AG09319 (cell line): ENCODE measurements at regions not wholly inside any gene's neighbourhood (a gene's known extent, or its start where the extent isn't known, plus 50 kb on each side); places are given as distances from the start of the nearest gene placed in this dataset.
A peak's percentile ranks its signal among the peaks of the same experiment; 100 is the strongest.

ENCODE experiments used
- DNase-seq: peaks from one replicate; pipeline ENCODE4 v3.0.0-alpha.2; 2010; ENCODE audit warnings: low read depth; ENCODE audit errors: extremely low read depth
- TF ChIP-seq, protein P1 (sequence below): IDR thresholded peaks from 2 replicates; pipeline ENCODE4 v1.5.1; 2011; ENCODE audit warnings: low read depth, mild to moderate bottlenecking, inconsistent platforms, low read length, moderate library complexity

DNA sequence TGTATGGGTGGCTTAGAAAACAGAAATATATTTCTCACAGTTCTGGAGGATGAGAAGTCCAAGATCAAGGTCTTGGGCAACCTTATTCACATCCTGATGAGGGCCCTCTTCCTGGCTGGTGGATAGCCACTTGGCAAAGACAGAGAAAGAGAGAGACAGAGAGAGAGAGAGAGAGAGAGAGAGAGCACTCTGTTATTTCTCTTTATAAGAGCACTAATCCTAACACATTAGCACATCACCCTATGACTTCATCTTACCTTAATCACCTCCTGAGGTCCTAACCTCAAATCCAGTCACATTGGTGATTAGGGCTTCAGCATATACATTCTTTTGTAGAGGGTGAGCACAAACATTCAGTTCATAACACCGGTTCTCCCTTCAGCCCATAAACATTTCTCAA is 430.3 kb downstream of the EFNB2 start:
- TF ChIP-seq, protein P1, sequence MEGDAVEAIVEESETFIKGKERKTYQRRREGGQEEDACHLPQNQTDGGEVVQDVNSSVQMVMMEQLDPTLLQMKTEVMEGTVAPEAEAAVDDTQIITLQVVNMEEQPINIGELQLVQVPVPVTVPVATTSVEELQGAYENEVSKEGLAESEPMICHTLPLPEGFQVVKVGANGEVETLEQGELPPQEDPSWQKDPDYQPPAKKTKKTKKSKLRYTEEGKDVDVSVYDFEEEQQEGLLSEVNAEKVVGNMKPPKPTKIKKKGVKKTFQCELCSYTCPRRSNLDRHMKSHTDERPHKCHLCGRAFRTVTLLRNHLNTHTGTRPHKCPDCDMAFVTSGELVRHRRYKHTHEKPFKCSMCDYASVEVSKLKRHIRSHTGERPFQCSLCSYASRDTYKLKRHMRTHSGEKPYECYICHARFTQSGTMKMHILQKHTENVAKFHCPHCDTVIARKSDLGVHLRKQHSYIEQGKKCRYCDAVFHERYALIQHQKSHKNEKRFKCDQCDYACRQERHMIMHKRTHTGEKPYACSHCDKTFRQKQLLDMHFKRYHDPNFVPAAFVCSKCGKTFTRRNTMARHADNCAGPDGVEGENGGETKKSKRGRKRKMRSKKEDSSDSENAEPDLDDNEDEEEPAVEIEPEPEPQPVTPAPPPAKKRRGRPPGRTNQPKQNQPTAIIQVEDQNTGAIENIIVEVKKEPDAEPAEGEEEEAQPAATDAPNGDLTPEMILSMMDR = no peak
- no peak for DNase-seq

DNA sequence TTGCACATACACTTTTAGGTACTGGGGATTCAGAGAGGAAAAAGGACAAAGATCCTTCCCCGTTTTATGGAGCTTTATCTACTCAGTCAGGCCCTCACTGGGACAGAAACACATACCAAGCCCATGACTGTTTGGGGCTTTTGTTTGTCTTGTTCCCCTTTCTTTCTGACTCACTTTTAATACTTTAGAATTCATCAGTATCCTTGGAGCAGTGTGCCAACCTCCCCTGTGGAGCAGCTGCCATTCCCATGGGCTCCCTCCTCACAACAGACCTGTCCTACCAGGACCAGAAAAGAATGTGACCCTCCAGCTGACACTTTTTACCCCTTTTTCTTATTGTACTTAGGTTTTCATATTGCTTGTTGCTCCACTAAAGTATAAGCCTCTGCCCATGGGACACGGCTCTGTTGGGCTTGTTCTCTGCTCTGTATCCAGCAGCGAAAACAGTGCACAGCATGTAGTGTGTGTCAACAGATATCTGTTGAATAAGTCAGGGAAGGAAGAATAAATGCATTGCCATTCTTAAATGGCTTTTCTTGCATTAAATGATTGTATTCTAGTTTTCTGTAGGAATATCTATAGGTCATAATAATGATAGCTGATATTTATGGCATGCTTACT is 431.1 kb downstream of the EFNB2 start:
- TF ChIP-seq, protein P1 = no peak

DNA sequence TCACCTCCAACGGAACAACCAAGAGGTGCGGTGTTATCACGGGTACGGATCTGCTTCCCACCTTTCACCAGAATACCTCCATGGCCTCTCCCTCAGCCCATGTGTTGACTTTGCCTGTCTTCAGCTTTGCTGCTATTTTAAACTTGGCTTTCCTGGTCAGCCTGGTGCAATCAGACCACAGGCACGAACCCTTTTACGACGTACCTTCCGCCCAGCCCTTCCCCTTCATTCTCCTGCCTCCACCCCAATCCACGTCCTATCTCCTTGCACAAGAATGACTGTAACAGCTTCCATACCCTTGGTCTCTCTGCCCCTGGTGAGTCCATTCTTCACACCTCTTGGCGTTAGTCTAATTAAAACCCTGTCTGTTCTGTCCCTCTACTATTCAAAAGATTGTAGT is 431.7 kb downstream of the EFNB2 start:
- TF ChIP-seq, protein P1 = no peak
- no peak for DNase-seq

More for the DNA sequence above, 431.1 kb downstream of the EFNB2 start:
- peak; percentile 4 for DNase-seq

DNA sequence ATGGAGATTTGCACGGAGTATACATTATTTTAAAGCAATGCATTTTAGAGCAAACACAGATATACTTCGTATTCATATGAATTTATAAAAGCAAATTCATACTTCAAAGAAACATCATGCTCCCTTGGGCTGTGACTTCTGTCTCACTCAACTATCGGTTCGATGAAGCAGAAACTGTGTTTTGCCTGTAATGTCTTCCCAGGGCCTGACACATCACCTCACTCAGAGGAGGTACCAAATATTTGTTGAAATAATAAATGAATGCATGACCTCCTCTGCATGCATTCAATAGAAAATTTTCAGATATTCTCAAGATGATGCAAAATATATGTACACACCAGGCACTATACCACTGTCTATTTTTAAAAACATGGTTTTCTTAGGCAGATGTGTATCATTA is 432.7 kb downstream of the EFNB2 start:
- DNase-seq = no peak
- TF ChIP-seq, protein P1 = no peak

DNA sequence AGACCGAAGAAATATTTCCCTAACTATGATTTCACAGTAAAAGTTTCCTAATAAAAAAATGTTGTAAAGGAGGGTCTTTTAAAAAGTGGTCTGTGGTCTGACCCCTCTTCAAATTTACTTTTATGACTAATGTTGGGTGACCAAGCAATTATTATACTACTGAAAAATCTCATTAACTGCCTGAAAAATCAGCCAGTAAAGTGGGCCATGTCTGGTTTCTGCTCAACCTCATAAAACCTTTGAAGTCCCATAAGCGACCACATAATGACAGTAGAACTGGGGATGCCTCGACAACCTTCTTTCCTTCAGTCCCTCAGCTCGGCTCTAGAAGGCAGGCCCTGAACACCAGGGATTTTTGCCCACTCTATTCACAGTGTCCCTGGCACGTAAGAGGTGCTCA is 434.3 kb downstream of the EFNB2 start:
- TF ChIP-seq, protein P1 = no peak
- no peak for DNase-seq

DNA sequence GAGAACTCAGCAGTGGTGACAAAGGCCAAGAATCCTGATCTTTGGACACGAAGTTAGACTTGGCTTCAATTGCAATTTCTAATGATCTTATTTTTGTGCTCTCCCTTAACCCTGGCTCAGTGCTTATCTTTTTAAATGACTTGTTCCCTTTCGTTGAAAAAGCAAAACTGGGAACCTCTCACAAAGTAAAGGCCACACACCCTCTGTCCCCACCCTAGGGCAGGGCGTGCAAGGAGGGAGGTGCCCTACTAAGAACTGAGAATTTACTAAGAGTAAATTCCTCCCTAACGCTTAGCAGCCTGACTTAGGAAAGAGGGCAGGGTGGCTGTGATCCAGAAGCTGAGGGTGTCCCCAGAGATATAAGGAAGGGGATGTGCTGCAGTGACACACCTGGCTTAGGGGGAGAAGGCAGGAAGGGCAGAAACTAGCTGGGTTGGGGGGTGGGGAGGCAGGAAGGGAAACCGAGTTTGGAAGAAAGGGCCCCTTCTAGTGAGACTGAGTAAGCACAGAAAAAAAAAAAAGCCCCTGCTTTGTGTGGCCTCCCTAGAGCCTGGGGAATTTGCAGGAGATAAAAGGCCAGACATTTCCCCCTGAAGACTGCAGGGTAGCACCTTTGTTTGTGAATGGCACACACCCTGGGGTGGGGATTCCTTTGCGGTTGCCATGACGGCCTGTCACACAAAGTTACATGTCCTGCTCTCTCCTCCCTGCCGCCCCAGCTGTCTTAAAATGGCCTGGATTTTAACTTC is 435.1 kb downstream of the EFNB2 start:
- no peak for DNase-seq
- TF ChIP-seq, protein P1 = no peak

DNA sequence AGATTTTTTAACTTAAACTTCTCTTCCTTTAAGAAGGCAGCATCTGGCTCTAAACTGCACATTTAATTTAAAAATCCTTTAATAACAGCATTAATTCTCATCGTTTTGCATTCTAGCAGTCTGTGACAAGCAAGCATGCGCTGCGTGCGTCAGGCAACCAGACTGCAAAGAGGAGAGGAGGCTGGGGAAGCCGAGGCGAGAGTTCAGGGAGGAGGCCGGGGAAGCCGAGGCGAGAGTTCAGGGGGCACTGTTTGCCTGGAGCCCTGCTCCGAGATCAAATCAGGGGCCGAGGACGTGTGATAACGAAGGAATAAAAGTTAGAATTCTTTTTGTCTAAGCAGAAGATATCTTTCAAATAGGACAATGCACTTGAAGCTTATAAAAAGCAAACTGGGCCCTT is 435.7 kb downstream of the EFNB2 start:
- TF ChIP-seq, protein P1 = no peak
- DNase-seq = no peak
